H9 (cell line): ENCODE measurements at regions not wholly inside any gene's neighbourhood (a gene's known extent, or its start where the extent isn't known, plus 50 kb on each side); places are given as distances from the start of the nearest gene placed in this dataset.

Experiments used
- DNase-seq: peaks from one replicate; pipeline ENCODE4 v3.0.0-alpha.2; 2017
- H2AFZ ChIP-seq: one replicate; pipeline ENCODE4 v1.6.1; 2013; ENCODE audit warnings: mild to moderate bottlenecking, low read length, control low read depth, moderate library complexity
- H2AK5ac ChIP-seq: 2 replicates; pipeline ENCODE4 v1.6.1; 2013; ENCODE audit warnings: low read length, control low read depth, mixed read lengths; ENCODE audit not compliant: insufficient read length
- H2BK120ac ChIP-seq: one replicate; pipeline ENCODE4 v1.6.1; 2013; ENCODE audit warnings: low read depth, mild to moderate bottlenecking, low read length, control low read depth, inconsistent platforms; ENCODE audit not compliant: poor library complexity, severe bottlenecking
- H2BK12ac ChIP-seq: 2 replicates; pipeline ENCODE4 v1.6.1; 2013; ENCODE audit warnings: low read length, control low read depth, mixed read lengths, low read depth; ENCODE audit not compliant: insufficient read length
- H2BK15ac ChIP-seq: 2 replicates; pipeline ENCODE4 v1.6.1; 2013; ENCODE audit warnings: low read depth, low read length, control low read depth
- H2BK20ac ChIP-seq: one replicate; pipeline ENCODE4 v1.6.1; 2013; ENCODE audit warnings: low read depth, mild to moderate bottlenecking, low read length, control low read depth, inconsistent platforms; ENCODE audit not compliant: poor library complexity, severe bottlenecking
- H2BK5ac ChIP-seq: 2 replicates; pipeline ENCODE4 v1.6.1; 2013; ENCODE audit warnings: low read length, control low read depth, mixed read lengths; ENCODE audit not compliant: insufficient read length
- H3K14ac ChIP-seq: 2 replicates; pipeline ENCODE4 v1.6.1; 2013; ENCODE audit warnings: low read length, control low read depth; ENCODE audit not compliant: insufficient read depth
- H3K18ac ChIP-seq: 2 replicates; pipeline ENCODE4 v1.6.1; 2013; ENCODE audit warnings: low read depth, mild to moderate bottlenecking, mixed read lengths, low read length, control low read depth; ENCODE audit not compliant: insufficient read length
- H3K23ac ChIP-seq: 2 replicates; pipeline ENCODE4 v1.6.1; 2013; ENCODE audit warnings: low read length, control low read depth, mixed read lengths, low read depth; ENCODE audit not compliant: insufficient read length
- H3K23me2 ChIP-seq: 2 replicates; pipeline ENCODE4 v1.6.1; 2013; ENCODE audit warnings: low read depth, mild to moderate bottlenecking, mixed read lengths, low read length, control low read depth; ENCODE audit not compliant: insufficient read length, poor library complexity, severe bottlenecking
- H3K27ac ChIP-seq: 2 replicates; pipeline ENCODE4 v1.5.1; 2013; ENCODE audit warnings: low read length, control low read depth, mixed read lengths, low read depth; ENCODE audit not compliant: insufficient read length
- H3K27me3 ChIP-seq: 2 replicates; pipeline ENCODE4 v1.6.1; 2013; ENCODE audit warnings: low read length, control low read depth, inconsistent platforms; ENCODE audit not compliant: insufficient read depth
- H3K4ac ChIP-seq: 2 replicates; pipeline ENCODE4 v1.6.1; 2013; ENCODE audit warnings: low read depth, mild to moderate bottlenecking, control low read depth, inconsistent platforms, low read length, moderate library complexity
- H3K4me1 ChIP-seq: 2 replicates; pipeline ENCODE4 v1.6.1; 2013; ENCODE audit warnings: low read length, control low read depth, inconsistent platforms; ENCODE audit not compliant: insufficient read depth
- H3K4me2 ChIP-seq: 2 replicates; pipeline ENCODE4 v1.6.1; 2013; ENCODE audit warnings: low read length, control low read depth, mixed read lengths; ENCODE audit not compliant: insufficient read length, insufficient read depth
- H3K56ac ChIP-seq: 2 replicates; pipeline ENCODE4 v1.6.1; 2013; ENCODE audit warnings: low read depth, mild to moderate bottlenecking, mixed read lengths, low read length, control low read depth; ENCODE audit not compliant: insufficient read length
- H3K79me1 ChIP-seq: 2 replicates; pipeline ENCODE4 v1.6.1; 2013; ENCODE audit warnings: low read depth, mild to moderate bottlenecking, moderate library complexity, low read length, control low read depth, inconsistent platforms; ENCODE audit not compliant: insufficient read depth, poor library complexity, severe bottlenecking
- H3K79me2 ChIP-seq: 2 replicates; pipeline ENCODE4 v1.6.1; 2013; ENCODE audit warnings: low read length, control low read depth, inconsistent platforms; ENCODE audit not compliant: insufficient read depth
- H3K9ac ChIP-seq: 2 replicates; pipeline ENCODE4 v1.6.1; 2013; ENCODE audit warnings: low read length, control low read depth, mixed read lengths; ENCODE audit not compliant: insufficient read length; ENCODE audit errors: extremely low read depth
- H3K9me3 ChIP-seq: one replicate; pipeline ENCODE4 v1.6.1; 2013; ENCODE audit warnings: low read depth, low read length, inconsistent platforms; ENCODE audit not compliant: control insufficient read depth
- H3T11ph ChIP-seq: one replicate; pipeline ENCODE4 v1.6.1; 2013; ENCODE audit warnings: mild to moderate bottlenecking, low read length, control low read depth, inconsistent platforms
- H4K20me1 ChIP-seq: one replicate; pipeline ENCODE4 v1.6.1; 2013; ENCODE audit not compliant: control insufficient read depth, insufficient read length, insufficient read depth
- H4K5ac ChIP-seq: 2 replicates; pipeline ENCODE4 v1.6.1; 2013; ENCODE audit warnings: low read depth, mild to moderate bottlenecking, mixed read lengths, low read length, control low read depth; ENCODE audit not compliant: insufficient read length
- H4K8ac ChIP-seq: replicated peaks from 2 replicates; pipeline ENCODE4 v1.6.1; 2013; ENCODE audit warnings: low read length, control low read depth, mixed read lengths, low read depth; ENCODE audit not compliant: insufficient read length
- H4K91ac ChIP-seq: 2 replicates; pipeline ENCODE4 v1.6.1; 2013; ENCODE audit warnings: low read depth, mild to moderate bottlenecking, moderate library complexity, mixed read lengths, low read length, control low read depth; ENCODE audit not compliant: insufficient read length
- H3K27ac Mint-ChIP-seq, 3 experiments: 2 replicates in 2 of 3; 3 replicates in 1 of 3; pipeline ENCODE4 v1.8.0; 2020 to 2021; ENCODE audit warnings: mixed read lengths in 3 of 3, mild to moderate bottlenecking in 1 of 3, moderate library complexity in 1 of 3
- H3K27me3 Mint-ChIP-seq: 2 replicates; pipeline ENCODE4 v1.8.0; 2021; ENCODE audit warnings: low read depth, mild to moderate bottlenecking, moderate library complexity, mixed read lengths
- H3K36me3 Mint-ChIP-seq, 3 experiments: 2 replicates in 2 of 3; 3 replicates in 1 of 3; pipeline ENCODE4 v1.8.0; 2020 to 2021; ENCODE audit warnings: low read depth in 3 of 3, mixed read lengths in 3 of 3; ENCODE audit not compliant: insufficient read depth in 1 of 3
- H3K4me1 Mint-ChIP-seq, 2 experiments: 2 replicates each; pipeline ENCODE4 v1.8.0; 2020; ENCODE audit warnings: mixed read lengths in 2 of 2
- H3K4me3 Mint-ChIP-seq, 2 experiments: 2 replicates in 1 of 2; 3 replicates in 1 of 2; pipeline ENCODE4 v1.8.0; 2020 to 2021; ENCODE audit warnings: mild to moderate bottlenecking in 2 of 2, mixed read lengths in 2 of 2, moderate library complexity in 1 of 2
- H3K9me3 Mint-ChIP-seq, 2 experiments: 2 replicates in 1 of 2; 3 replicates in 1 of 2; pipeline ENCODE4 v1.8.0; 2020; ENCODE audit warnings: mild to moderate bottlenecking in 2 of 2, mixed read lengths in 2 of 2, moderate library complexity in 1 of 2
- CTCF ChIP-seq: fragments of 200-600 bp; sonication (generic); conservative IDR thresholded peaks from 3 replicates; pipeline ENCODE4 v1.8.0; 2021; ENCODE audit warnings: antibody characterized with exemption, mild to moderate bottlenecking
- WGBS: extraction: QIAGEN DNeasy Blood & Tissue Kit; methylation state at CpG from one replicate; pipeline ENCODE4 v1.1.7; 2013; ENCODE audit warnings: missing lambda C conversion rate, low lambda C conversion rate, mixed read lengths; ENCODE audit not compliant: insufficient read length; ENCODE audit errors: extremely low coverage; 5-methylcytosine and 5-hydroxymethylcytosine counted together

DNA sequence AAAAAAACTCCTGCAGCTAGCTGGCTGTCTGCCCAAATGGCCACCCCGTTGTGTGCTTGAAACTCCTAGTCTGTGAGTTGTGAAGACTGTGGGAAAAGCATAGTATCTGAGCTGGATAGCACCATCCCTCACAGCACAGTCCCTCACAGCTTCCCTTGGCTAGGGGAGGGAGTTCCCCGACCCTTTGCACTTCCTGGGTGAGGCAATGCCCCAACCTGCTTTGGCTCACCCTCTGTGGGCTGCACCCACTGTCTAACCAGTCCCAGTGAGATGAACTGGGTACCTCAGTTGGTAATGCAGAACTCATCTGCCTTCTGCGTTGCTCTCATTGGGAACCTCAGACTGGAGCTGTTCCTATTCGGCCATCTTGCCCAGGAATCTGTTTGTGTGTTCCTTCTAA lies 260.6 kb upstream of the STXBP5 start:
- Mint-ChIP-seq H3K36me3 (peaks cover 0 to 13% (median 2%) of the 10 kb centered on the region in 3 experiments; a peak in 3 of 7 replicates), H3K27ac (no peak overlapping the region), H3K9me3 (peaks cover 10 to 17% of the 10 kb centered on the region in 2 experiments; a peak in 4 of 5 replicates), H3K27me3 (no peaks in the 10 kb centered on the region), H3K4me3 (no peak overlapping the region), H3K4me1 (no peaks in the 10 kb centered on the region)
- H3K23me2 ChIP-seq = no peaks in the 10 kb centered on the region
- TF ChIP-seq CTCF = no peak
- H3K4ac ChIP-seq = no peak overlapping the region
- H3K27me3 ChIP-seq = no peaks in the 10 kb centered on the region
- H3T11ph ChIP-seq = no peak overlapping the region
- H3K18ac ChIP-seq = no peak overlapping the region
- H4K8ac ChIP-seq = no peak overlapping the region
- no peak overlapping the region for H3K4me2 ChIP-seq
- no peak overlapping the region for H2BK20ac ChIP-seq
- H3K79me2 ChIP-seq = no peaks in the 10 kb centered on the region
- no peak overlapping the region for H2BK15ac ChIP-seq
- H4K5ac ChIP-seq = no peak overlapping the region
- H3K14ac ChIP-seq = no peak overlapping the region
- H2AK5ac ChIP-seq = no peak overlapping the region
- no peak overlapping the region for H3K56ac ChIP-seq
- DNase-seq = no peak
- no peak overlapping the region for H2BK120ac ChIP-seq
- no peaks in the 10 kb centered on the region for H4K20me1 ChIP-seq
- H3K9me3 ChIP-seq = no peaks in the 10 kb centered on the region
- H2BK5ac ChIP-seq = no peak overlapping the region
- no peak overlapping the region for H4K91ac ChIP-seq
- H3K79me1 ChIP-seq = no peaks in the 10 kb centered on the region
- no peak overlapping the region for H2BK12ac ChIP-seq
- no CpG with 5 or more reads among the region's 4 CpGs for WGBS
- H3K23ac ChIP-seq = no peak overlapping the region
- no peak overlapping the region for H3K9ac ChIP-seq
- no peak overlapping the region for H2AFZ ChIP-seq
- no peaks in the 10 kb centered on the region for H3K4me1 ChIP-seq
- H3K27ac ChIP-seq = no peak overlapping the region
